ENCODE measurements at regions not wholly inside any gene's neighbourhood (a gene's known extent, or its start where the extent isn't known, plus 50 kb on each side); places are given as distances from the start of the nearest gene placed in this dataset.
"Not testable (repeated sequence)": the region's sequence is repeated elsewhere in the genome, so short reads cannot be mapped to it uniquely, and the experiment has no call there.

GRCh38 chr9:85077146-85077545 is 407.6 kb downstream of the NTRK2 start:
- not testable (repeated sequence) for DNase-seq (ENCODE audit: low read depth)
